Upper lobe of left lung (tissue), 6 donors: ENCODE measurements at regions not wholly inside any gene's neighbourhood (a gene's known extent, or its start where the extent isn't known, plus 50 kb on each side); places are given as distances from the start of the nearest gene placed in this dataset.

ENCODE experiments used
- ATAC-seq, 2 donors: fragments of 200-7000 bp; cut with Tn5 transposase; one replicate each; pipeline ENCODE4 v1.9.1; 2022; ENCODE audit warnings: mild to moderate bottlenecking in 2 of 2, moderate library complexity in 2 of 2; ENCODE audit not compliant: low FRiP score in 2 of 2
- DNase-seq, 2 donors: peaks; one replicate each; pipeline ENCODE4 v3.0.0-alpha.2; 2019 to 2020
- H3K27ac ChIP-seq, 4 donors: fragments of 200-600 bp; sonication (generic); one replicate each; pipeline ENCODE4 v1.5.1; 2016 to 2019
- H3K27me3 ChIP-seq, 4 donors: fragments of 200-600 bp; sonication (generic); one replicate each; pipeline ENCODE4 v1.5.1; 2017 to 2019
- H3K36me3 ChIP-seq, 4 donors: fragments of 200-600 bp; sonication (generic); one replicate each; pipeline ENCODE4 v1.5.1; 2016 to 2019
- H3K4me1 ChIP-seq, 4 donors: fragments of 200-600 bp; sonication (generic); one replicate each; pipeline ENCODE4 v1.5.1; 2018 to 2019
- H3K4me3 ChIP-seq, 4 donors: fragments of 200-600 bp; sonication (generic); one replicate each; pipeline ENCODE4 v1.5.1; 2017 to 2019; ENCODE audit warnings: mild to moderate bottlenecking in 2 of 4, moderate library complexity in 1 of 4
- H3K9me3 ChIP-seq, 4 donors: fragments of 200-600 bp; sonication (generic); one replicate each; pipeline ENCODE4 v1.5.1; 2018 to 2019
- CTCF ChIP-seq, 6 experiments: fragments of 450-650 bp in 4 of 6; fragments of 200-600 bp in 2 of 6; sonication (generic) in 2 of 6; IDR thresholded peaks; one replicate each; pipeline ENCODE4 v1.5.1; 2016 to 2019; ENCODE audit warnings: antibody characterized with exemption in 6 of 6
- EP300 ChIP-seq, 4 donors: sonication (generic); formaldehyde crosslinking; IDR thresholded peaks; one replicate each; pipeline ENCODE4 v1.5.1; 2017; ENCODE audit warnings: antibody characterized with exemption in 4 of 4, control low read depth in 2 of 4
- POLR2A ChIP-seq, 4 donors: fragments of 450-650 bp; IDR thresholded peaks; one replicate each; pipeline ENCODE4 v1.5.1; 2016 to 2017; ENCODE audit warnings: antibody characterized with exemption in 4 of 4, mild to moderate bottlenecking in 2 of 4
- POLR2AphosphoS5 ChIP-seq, 2 donors: sonication (generic); formaldehyde crosslinking; IDR thresholded peaks; one replicate each; pipeline ENCODE4 v1.5.1; 2017; ENCODE audit warnings: antibody characterized with exemption in 2 of 2
- WGBS, 2 donors: methylation state at CpG; one replicate each; pipeline ENCODE4 v1.1.5; 2017 to 2018; 5-methylcytosine and 5-hydroxymethylcytosine counted together
- donor health status: DM: no; HTN: no; CAD: no; lungs with moderate emphysema.
- donor health status: DM: no; HTN: yes; CAD: no; lungs with severe emphysema.

- DNase-seq (no peak), ATAC-seq (no peak)
These were observed 640.4 kb upstream of the ROBO1 start for GRCh38 chr3:80408030-80408721.

GRCh38 chr3:80405618-80406017 lies 637.8 kb upstream of the ROBO1 start:
- Histone ChIP-seq H3K36me3 (no peaks in the 10 kb centered on the region), H3K9me3 (no peaks in the 10 kb centered on the region), H3K4me3 (no peak overlapping the region), H3K27me3 (no peaks in the 10 kb centered on the region), H3K4me1 (no peaks in the 10 kb centered on the region), H3K27ac (no peak overlapping the region)
- DNase-seq (no peak), ATAC-seq (no peak)
- 86 to 87% methylated on average over 5 of the region's 5 CpGs for WGBS, 2 donors
- no peak for TF ChIP-seq POLR2AphosphoS5 (IDR thresholded peaks at IDR 0.05)
- no peak for TF ChIP-seq EP300 (IDR thresholded peaks at IDR 0.05)
- no peak for TF ChIP-seq POLR2A (IDR thresholded peaks at IDR 0.05)
- TF ChIP-seq CTCF (IDR thresholded peaks at IDR 0.05), result no peak

More at GRCh38 chr3:80408030-80408721, 640.4 kb upstream of the ROBO1 start:
- H3K4me1 ChIP-seq, result no peaks in the 10 kb centered on the region
- 61 to 63% methylated on average over 7 of the region's 7 CpGs for WGBS, 2 donors
- no peaks in the 10 kb centered on the region for H3K27me3 ChIP-seq
- H3K9me3 ChIP-seq, result no peaks in the 10 kb centered on the region
- H3K36me3 ChIP-seq, result no peaks in the 10 kb centered on the region
- H3K27ac ChIP-seq, result no peak overlapping the region
- H3K4me3 ChIP-seq, result no peak overlapping the region
- TF ChIP-seq CTCF (IDR thresholded peaks at IDR 0.05) (no peak), POLR2AphosphoS5 (IDR thresholded peaks at IDR 0.05) (no peak), EP300 (IDR thresholded peaks at IDR 0.05) (no peak), POLR2A (IDR thresholded peaks at IDR 0.05) (no peak)

DNA sequence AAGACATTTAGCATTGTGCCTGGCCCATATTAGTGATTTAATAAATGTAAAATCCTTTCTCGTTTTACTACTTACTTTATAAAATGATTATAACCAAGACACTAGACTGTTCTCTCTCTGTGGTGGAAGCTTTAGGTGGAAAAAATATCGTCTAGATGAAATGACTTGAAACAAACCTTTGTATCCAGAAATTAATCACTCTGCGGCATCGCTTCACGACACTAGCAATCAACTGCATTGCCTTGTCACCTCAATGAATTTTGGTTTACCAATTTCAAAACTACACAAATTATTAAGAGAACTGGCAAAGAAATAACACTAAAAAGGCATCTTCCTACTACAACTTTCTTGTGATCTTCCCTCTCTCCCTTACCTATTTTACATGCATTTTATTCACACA lies 627.2 kb upstream of the ROBO1 start:
- Histone ChIP-seq H3K4me1 (no peaks in the 10 kb centered on the region), H3K36me3 (no peaks in the 10 kb centered on the region), H3K9me3 (no peaks in the 10 kb centered on the region), H3K27me3 (no peaks in the 10 kb centered on the region), H3K27ac (no peak overlapping the region), H3K4me3 (no peak overlapping the region)
- TF ChIP-seq EP300 (IDR thresholded peaks at IDR 0.05), result no peak
- no peak for TF ChIP-seq POLR2AphosphoS5 (IDR thresholded peaks at IDR 0.05)
- no peak for TF ChIP-seq CTCF (IDR thresholded peaks at IDR 0.05)
- TF ChIP-seq POLR2A (IDR thresholded peaks at IDR 0.05), result no peak
- 83 to 87% methylated on average over 5 of the region's 5 CpGs for WGBS, 2 donors
- ATAC-seq, result no peak
- no peak for DNase-seq

GRCh38 chr3:80391573-80391972 lies 623.8 kb upstream of the ROBO1 start:
- Histone ChIP-seq H3K36me3 (no peaks in the 10 kb centered on the region), H3K4me3 (no peak overlapping the region), H3K27me3 (no peaks in the 10 kb centered on the region), H3K27ac (no peak overlapping the region), H3K4me1 (no peaks in the 10 kb centered on the region), H3K9me3 (peaks cover 0 to 7% (median 0%) of the 10 kb centered on the region in 4 donors)
- no peak for DNase-seq
- ATAC-seq, result no peak
- TF ChIP-seq CTCF (IDR thresholded peaks at IDR 0.05) (no peak), EP300 (IDR thresholded peaks at IDR 0.05) (no peak), POLR2A (IDR thresholded peaks at IDR 0.05) (no peak), POLR2AphosphoS5 (IDR thresholded peaks at IDR 0.05) (no peak)

- Histone ChIP-seq H3K4me1 (no peaks in the 10 kb centered on the region), H3K4me3 (no peak overlapping the region), H3K36me3 (no peaks in the 10 kb centered on the region), H3K9me3 (peaks cover 0 to 7% (median 0%) of the 10 kb centered on the region in 4 donors), H3K27ac (no peak overlapping the region), H3K27me3 (no peaks in the 10 kb centered on the region)
- DNase-seq (no peak), ATAC-seq (no peak)
- no peak for TF ChIP-seq EP300 (IDR thresholded peaks at IDR 0.05)
- no peak for TF ChIP-seq POLR2AphosphoS5 (IDR thresholded peaks at IDR 0.05)
- no peak for TF ChIP-seq CTCF (IDR thresholded peaks at IDR 0.05)
- TF ChIP-seq POLR2A (IDR thresholded peaks at IDR 0.05), result no peak
- WGBS, 2 donors, result 53 to 67% methylated on average over 5 of the region's 5 CpGs
These were observed 617.0 kb upstream of the ROBO1 start for GRCh38 chr3:80384811-80385210.
